SK-N-SH (cell line): ENCODE measurements at regions not wholly inside any gene's neighbourhood (a gene's known extent, or its start where the extent isn't known, plus 50 kb on each side); places are given as distances from the start of the nearest gene placed in this dataset.

Experiments used
- EP300 ChIP-seq, 2 experiments: IDR thresholded peaks; 2 replicates each; pipeline versions ENCODE4 v1.4.0 to v1.6.1; 2012; ENCODE audit warnings: borderline replicate concordance in 1 of 2, low read depth in 1 of 2, low read length in 1 of 2
- EZH2phosphoT487 ChIP-seq: fragments of 200-600 bp; sonication (generic); IDR thresholded peaks from 2 replicates; pipeline ENCODE4 v1.6.1; 2017; ENCODE audit warnings: low read depth, mixed run types, mild to moderate bottlenecking, antibody characterized with exemption, moderate library complexity, borderline replicate concordance
- GABPA ChIP-seq: IDR thresholded peaks from 2 replicates; pipeline ENCODE4 v1.4.0; 2012; ENCODE audit warnings: low read depth, mild to moderate bottlenecking
- RCOR1 ChIP-seq: fragments of 150-350 bp; IDR thresholded peaks from 2 replicates; pipeline ENCODE4 v1.6.1; 2017; ENCODE audit warnings: antibody characterized with exemption, low read length
- TAF1 ChIP-seq: IDR thresholded peaks from 2 replicates; pipeline ENCODE4 v1.6.1; 2012; ENCODE audit warnings: low read depth, mild to moderate bottlenecking, low read length, moderate library complexity, borderline replicate concordance
- TF ChIP-seq, protein P1 (sequence below): fragments of 200-600 bp; sonication (generic); IDR thresholded peaks from 2 replicates; pipeline ENCODE4 v1.6.1; 2017; ENCODE audit warnings: antibody characterized with exemption, mild to moderate bottlenecking, moderate library complexity
- TF ChIP-seq, protein P2 (sequence below): IDR thresholded peaks from 2 replicates; pipeline ENCODE4 v1.6.1; 2012; ENCODE audit warnings: mild to moderate bottlenecking, low read depth, low read length, moderate library complexity
- TF ChIP-seq, protein P3 (sequence below): fragments of 150-350 bp; IDR thresholded peaks from 2 replicates; pipeline ENCODE4 v1.6.1; 2017; ENCODE audit warnings: antibody characterized with exemption, low read length, low read depth, borderline replicate concordance

DNA sequence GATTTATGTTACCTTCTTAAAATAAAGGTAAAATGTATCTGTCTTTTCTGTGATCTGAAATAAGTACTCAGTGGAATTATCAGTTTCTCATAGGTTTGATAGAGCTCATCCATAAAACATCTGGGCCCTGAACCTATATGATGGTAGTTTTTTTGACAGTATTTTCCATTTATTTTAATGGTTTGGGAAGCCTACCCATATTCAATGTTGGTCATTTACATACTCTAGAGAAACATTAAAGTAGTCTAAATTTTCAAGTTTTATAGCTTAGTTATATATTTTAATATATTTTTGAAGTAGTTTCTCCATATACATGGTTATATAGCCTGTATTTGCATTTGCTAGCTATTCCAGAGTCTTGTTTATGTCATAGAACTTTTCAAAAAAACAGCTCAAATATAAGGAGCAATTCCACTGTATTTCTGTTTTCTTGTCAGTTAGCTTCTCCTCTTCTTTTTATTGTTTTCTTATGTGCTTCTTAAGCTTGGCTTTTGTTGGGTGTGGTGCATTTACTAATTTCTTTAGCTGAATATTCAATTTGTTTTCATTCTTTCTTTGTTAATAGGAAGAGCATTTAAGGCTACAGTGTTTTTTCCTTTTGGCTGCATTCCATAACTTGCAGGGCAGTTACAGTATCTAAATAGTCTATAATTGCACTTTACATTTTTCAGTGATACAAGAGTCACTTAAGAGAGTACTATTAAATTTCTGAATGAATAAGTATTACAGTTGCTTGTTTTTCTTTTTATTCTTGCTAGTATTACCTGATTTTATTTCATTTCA is 181.4 kb downstream of the DKK2 start:
- TF ChIP-seq, protein P1, sequence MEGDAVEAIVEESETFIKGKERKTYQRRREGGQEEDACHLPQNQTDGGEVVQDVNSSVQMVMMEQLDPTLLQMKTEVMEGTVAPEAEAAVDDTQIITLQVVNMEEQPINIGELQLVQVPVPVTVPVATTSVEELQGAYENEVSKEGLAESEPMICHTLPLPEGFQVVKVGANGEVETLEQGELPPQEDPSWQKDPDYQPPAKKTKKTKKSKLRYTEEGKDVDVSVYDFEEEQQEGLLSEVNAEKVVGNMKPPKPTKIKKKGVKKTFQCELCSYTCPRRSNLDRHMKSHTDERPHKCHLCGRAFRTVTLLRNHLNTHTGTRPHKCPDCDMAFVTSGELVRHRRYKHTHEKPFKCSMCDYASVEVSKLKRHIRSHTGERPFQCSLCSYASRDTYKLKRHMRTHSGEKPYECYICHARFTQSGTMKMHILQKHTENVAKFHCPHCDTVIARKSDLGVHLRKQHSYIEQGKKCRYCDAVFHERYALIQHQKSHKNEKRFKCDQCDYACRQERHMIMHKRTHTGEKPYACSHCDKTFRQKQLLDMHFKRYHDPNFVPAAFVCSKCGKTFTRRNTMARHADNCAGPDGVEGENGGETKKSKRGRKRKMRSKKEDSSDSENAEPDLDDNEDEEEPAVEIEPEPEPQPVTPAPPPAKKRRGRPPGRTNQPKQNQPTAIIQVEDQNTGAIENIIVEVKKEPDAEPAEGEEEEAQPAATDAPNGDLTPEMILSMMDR: no peak
- TF ChIP-seq RCOR1 (no peak), TAF1 (no peak), GABPA (no peak), EZH2phosphoT487 (no peak), EP300 (IDR thresholded peaks at IDR 0.05; ENCODE audit: borderline replicate concordance in 1 of 2, low read depth in 1 of 2, low read length in 1 of 2) (no peak)
- TF ChIP-seq, protein P2, sequence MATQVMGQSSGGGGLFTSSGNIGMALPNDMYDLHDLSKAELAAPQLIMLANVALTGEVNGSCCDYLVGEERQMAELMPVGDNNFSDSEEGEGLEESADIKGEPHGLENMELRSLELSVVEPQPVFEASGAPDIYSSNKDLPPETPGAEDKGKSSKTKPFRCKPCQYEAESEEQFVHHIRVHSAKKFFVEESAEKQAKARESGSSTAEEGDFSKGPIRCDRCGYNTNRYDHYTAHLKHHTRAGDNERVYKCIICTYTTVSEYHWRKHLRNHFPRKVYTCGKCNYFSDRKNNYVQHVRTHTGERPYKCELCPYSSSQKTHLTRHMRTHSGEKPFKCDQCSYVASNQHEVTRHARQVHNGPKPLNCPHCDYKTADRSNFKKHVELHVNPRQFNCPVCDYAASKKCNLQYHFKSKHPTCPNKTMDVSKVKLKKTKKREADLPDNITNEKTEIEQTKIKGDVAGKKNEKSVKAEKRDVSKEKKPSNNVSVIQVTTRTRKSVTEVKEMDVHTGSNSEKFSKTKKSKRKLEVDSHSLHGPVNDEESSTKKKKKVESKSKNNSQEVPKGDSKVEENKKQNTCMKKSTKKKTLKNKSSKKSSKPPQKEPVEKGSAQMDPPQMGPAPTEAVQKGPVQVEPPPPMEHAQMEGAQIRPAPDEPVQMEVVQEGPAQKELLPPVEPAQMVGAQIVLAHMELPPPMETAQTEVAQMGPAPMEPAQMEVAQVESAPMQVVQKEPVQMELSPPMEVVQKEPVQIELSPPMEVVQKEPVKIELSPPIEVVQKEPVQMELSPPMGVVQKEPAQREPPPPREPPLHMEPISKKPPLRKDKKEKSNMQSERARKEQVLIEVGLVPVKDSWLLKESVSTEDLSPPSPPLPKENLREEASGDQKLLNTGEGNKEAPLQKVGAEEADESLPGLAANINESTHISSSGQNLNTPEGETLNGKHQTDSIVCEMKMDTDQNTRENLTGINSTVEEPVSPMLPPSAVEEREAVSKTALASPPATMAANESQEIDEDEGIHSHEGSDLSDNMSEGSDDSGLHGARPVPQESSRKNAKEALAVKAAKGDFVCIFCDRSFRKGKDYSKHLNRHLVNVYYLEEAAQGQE: no peak
- TF ChIP-seq, protein P3, sequence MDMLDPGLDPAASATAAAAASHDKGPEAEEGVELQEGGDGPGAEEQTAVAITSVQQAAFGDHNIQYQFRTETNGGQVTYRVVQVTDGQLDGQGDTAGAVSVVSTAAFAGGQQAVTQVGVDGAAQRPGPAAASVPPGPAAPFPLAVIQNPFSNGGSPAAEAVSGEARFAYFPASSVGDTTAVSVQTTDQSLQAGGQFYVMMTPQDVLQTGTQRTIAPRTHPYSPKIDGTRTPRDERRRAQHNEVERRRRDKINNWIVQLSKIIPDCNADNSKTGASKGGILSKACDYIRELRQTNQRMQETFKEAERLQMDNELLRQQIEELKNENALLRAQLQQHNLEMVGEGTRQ: no peak
